ENCODE measurements at regions not wholly inside any gene's neighbourhood (a gene's known extent, or its start where the extent isn't known, plus 50 kb on each side); places are given as distances from the start of the nearest gene placed in this dataset.

DNA sequence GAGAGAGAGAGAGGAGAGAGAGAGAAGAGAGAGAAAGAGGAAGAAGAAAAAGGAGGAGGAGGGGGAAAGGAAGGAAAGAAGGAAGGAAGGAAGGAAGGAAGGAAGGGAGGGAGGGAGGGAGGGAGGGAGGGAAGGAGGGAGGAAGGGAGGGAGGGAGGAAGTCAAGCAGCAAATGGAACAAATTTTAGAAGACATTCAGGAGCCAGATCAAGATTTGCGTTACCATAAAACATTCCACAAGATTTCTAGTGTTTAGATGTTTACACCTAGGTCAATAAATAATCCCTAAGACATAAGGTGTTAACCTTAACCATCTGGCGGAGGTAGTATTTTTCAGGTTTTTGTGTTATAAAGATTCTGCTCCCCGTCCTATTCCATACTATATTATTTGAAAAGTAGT, 1320.1 kb upstream of the PRMT6 start:
- H3K36me3 Mint-ChIP-seq (ENCODE audit: insufficient read depth in 1 of 3, low read depth in 3 of 3), result no peaks in the 10 kb centered on the region
- Histone ChIP-seq H2BK120ac (ENCODE audit: low read depth, low read length, poor library complexity, severe bottlenecking) (no peak overlapping the region), H4K8ac (replicated peaks; ENCODE audit: insufficient read length, low read depth, low read length) (no peak overlapping the region), H3K79me2 (ENCODE audit: insufficient read depth, low read length) (no peaks in the 10 kb centered on the region), H2BK20ac (ENCODE audit: low read depth, low read length, poor library complexity, severe bottlenecking) (no peak overlapping the region), H3K27me3 (ENCODE audit: insufficient read depth, low read length) (no peaks in the 10 kb centered on the region), H3K4ac (ENCODE audit: low read depth, low read length) (no peak overlapping the region), H3K9ac (ENCODE audit: extremely low read depth, insufficient read length, low read length) (no peak overlapping the region), H3K4me1 (ENCODE audit: insufficient read depth, low read length) (no peaks in the 10 kb centered on the region), H3K79me1 (ENCODE audit: insufficient read depth, low read depth, low read length, poor library complexity, severe bottlenecking) (no peaks in the 10 kb centered on the region), H2BK5ac (ENCODE audit: insufficient read length, low read length) (no peak overlapping the region), H3K27ac (ENCODE audit: insufficient read length, low read depth, low read length) (no peak overlapping the region), H3K9me3 (ENCODE audit: control insufficient read depth, low read depth, low read length) (no peaks in the 10 kb centered on the region), H4K20me1 (ENCODE audit: control insufficient read depth, insufficient read depth, insufficient read length) (no peaks in the 10 kb centered on the region), H3T11ph (ENCODE audit: low read length) (no peak overlapping the region), H3K23ac (ENCODE audit: insufficient read length, low read depth, low read length) (no peak overlapping the region), H2BK15ac (ENCODE audit: low read depth, low read length) (no peak overlapping the region), H4K91ac (ENCODE audit: insufficient read length, low read depth, low read length) (no peak overlapping the region), H3K4me2 (ENCODE audit: insufficient read depth, insufficient read length, low read length) (no peak overlapping the region), H3K18ac (ENCODE audit: insufficient read length, low read depth, low read length) (no peak overlapping the region), H2AK5ac (ENCODE audit: insufficient read length, low read length) (no peak overlapping the region), H4K5ac (ENCODE audit: insufficient read length, low read depth, low read length) (no peak overlapping the region), H2BK12ac (ENCODE audit: insufficient read length, low read depth, low read length) (no peak overlapping the region), H3K14ac (ENCODE audit: insufficient read depth, low read length) (no peak overlapping the region), H2AFZ (ENCODE audit: low read length) (no peak overlapping the region), H3K56ac (ENCODE audit: insufficient read length, low read depth, low read length) (no peak overlapping the region), H3K23me2 (ENCODE audit: insufficient read length, low read depth, low read length, poor library complexity, severe bottlenecking) (no peaks in the 10 kb centered on the region)
- TF ChIP-seq, protein P1, sequence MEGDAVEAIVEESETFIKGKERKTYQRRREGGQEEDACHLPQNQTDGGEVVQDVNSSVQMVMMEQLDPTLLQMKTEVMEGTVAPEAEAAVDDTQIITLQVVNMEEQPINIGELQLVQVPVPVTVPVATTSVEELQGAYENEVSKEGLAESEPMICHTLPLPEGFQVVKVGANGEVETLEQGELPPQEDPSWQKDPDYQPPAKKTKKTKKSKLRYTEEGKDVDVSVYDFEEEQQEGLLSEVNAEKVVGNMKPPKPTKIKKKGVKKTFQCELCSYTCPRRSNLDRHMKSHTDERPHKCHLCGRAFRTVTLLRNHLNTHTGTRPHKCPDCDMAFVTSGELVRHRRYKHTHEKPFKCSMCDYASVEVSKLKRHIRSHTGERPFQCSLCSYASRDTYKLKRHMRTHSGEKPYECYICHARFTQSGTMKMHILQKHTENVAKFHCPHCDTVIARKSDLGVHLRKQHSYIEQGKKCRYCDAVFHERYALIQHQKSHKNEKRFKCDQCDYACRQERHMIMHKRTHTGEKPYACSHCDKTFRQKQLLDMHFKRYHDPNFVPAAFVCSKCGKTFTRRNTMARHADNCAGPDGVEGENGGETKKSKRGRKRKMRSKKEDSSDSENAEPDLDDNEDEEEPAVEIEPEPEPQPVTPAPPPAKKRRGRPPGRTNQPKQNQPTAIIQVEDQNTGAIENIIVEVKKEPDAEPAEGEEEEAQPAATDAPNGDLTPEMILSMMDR (conservative IDR thresholded peaks at IDR 0.05), result no peak
- no peaks in the 10 kb centered on the region for H3K9me3 Mint-ChIP-seq
- no peak for DNase-seq
- H3K4me1 Mint-ChIP-seq, result no peaks in the 10 kb centered on the region
- no peak overlapping the region for H3K27ac Mint-ChIP-seq
- no peak overlapping the region for H3K4me3 Mint-ChIP-seq
- WGBS (ENCODE audit: extremely low coverage, insufficient read length, low lambda C conversion rate), result no CpG with 5 or more reads among the region's 3 CpGs
- no peaks in the 10 kb centered on the region for H3K27me3 Mint-ChIP-seq (ENCODE audit: low read depth)

Measured in H9 (cell line).